Spleen (tissue), 7 donors: ENCODE measurements at regions not wholly inside any gene's neighbourhood (a gene's known extent, or its start where the extent isn't known, plus 50 kb on each side); places are given as distances from the start of the nearest gene placed in this dataset.

Experiments used
- CTCF ChIP-seq, 11 experiments: fragments of 200-600 bp in 7 of 11; fragments of 450-650 bp in 4 of 11; sonication (generic) in 4 of 11; IDR thresholded peaks in 8 of 11; conservative IDR thresholded peaks in 3 of 11; 1 replicate in 7 of 11; 2 replicates in 4 of 11; pipeline versions ENCODE4 v1.4.0 to v1.8.0; 2016 to 2021; ENCODE audit warnings: antibody characterized with exemption in 11 of 11, inconsistent platforms in 4 of 11, mild to moderate bottlenecking in 1 of 11
- POLR2A ChIP-seq, 3 donors: fragments of 450-650 bp; IDR thresholded peaks; one replicate each; pipeline ENCODE4 v1.5.1; 2017; ENCODE audit warnings: antibody characterized with exemption in 3 of 3, mild to moderate bottlenecking in 1 of 3
- POLR2AphosphoS5 ChIP-seq, 3 donors: sonication (generic); formaldehyde crosslinking; IDR thresholded peaks; one replicate each; pipeline ENCODE4 v1.5.1; 2017; ENCODE audit warnings: antibody characterized with exemption in 3 of 3
- donor health status: DM: no; HTN: no; CAD: no; lungs with moderate emphysema.
- donor health status: DM: no; HTN: no; CAD: no.
- donor health status: DM: no; HTN: no; CAD: no.

- TF ChIP-seq POLR2A (IDR thresholded peaks at IDR 0.05), result no peak
- no peak for TF ChIP-seq CTCF (IDR thresholded peaks at IDR 0.05 in 8 of 11, conservative IDR thresholded peaks at IDR 0.05 in 3 of 11)
- TF ChIP-seq POLR2AphosphoS5 (IDR thresholded peaks at IDR 0.05), result no peak
Observed at GRCh38 chr2:231644426-231644825, 51.8 kb downstream of the TEX44 start.
